Nephron (organoid): ENCODE measurements at regions not wholly inside any gene's neighbourhood (a gene's known extent, or its start where the extent isn't known, plus 50 kb on each side); places are given as distances from the start of the nearest gene placed in this dataset.
"Not testable (repeated sequence)": the region's sequence is repeated elsewhere in the genome, so short reads cannot be mapped to it uniquely, and the experiment has no call there.

Source experiments
- H3K27ac Mint-ChIP-seq, 3 experiments: 2 replicates each; pipeline ENCODE4 v1.8.0; 2020; ENCODE audit warnings: mixed read lengths in 3 of 3, mild to moderate bottlenecking in 2 of 3, moderate library complexity in 1 of 3
- H3K27me3 Mint-ChIP-seq: 2 replicates; pipeline ENCODE4 v1.8.0; 2021; ENCODE audit warnings: low read depth, mild to moderate bottlenecking, moderate library complexity, mixed read lengths
- H3K36me3 Mint-ChIP-seq: 2 replicates; pipeline ENCODE4 v1.8.0; 2020; ENCODE audit warnings: low read depth, mixed read lengths
- H3K4me1 Mint-ChIP-seq: 2 replicates; pipeline ENCODE4 v1.8.0; 2020; ENCODE audit warnings: mixed read lengths
- H3K4me3 Mint-ChIP-seq, 3 experiments: 2 replicates each; pipeline ENCODE4 v1.8.0; 2020; ENCODE audit warnings: mild to moderate bottlenecking in 3 of 3, mixed read lengths in 3 of 3, moderate library complexity in 2 of 3
- H3K9me3 Mint-ChIP-seq: 2 replicates; pipeline ENCODE4 v1.8.0; 2020; ENCODE audit warnings: mixed read lengths
- CTCF ChIP-seq, 3 experiments: fragments of 200-600 bp; sonication (generic); IDR thresholded peaks; one replicate each; pipeline ENCODE4 v1.5.0; 2021; ENCODE audit warnings: antibody characterized with exemption in 3 of 3; ENCODE audit not compliant: unreplicated experiment in 3 of 3

- Mint-ChIP-seq H3K9me3 (peaks cover 4% of the 10 kb centered on the region), H3K4me1 (no peaks in the 10 kb centered on the region), H3K4me3 (no peak overlapping the region), H3K27me3 (peaks cover 5% of the 10 kb centered on the region), H3K36me3 (no peaks in the 10 kb centered on the region), H3K27ac (no peak overlapping the region)
- TF ChIP-seq CTCF (IDR thresholded peaks at IDR 0.05; ENCODE audit: unreplicated experiment in 3 of 3), result no peak
Observed at GRCh38 chr18:4755848-4756247, 300.7 kb upstream of the DLGAP1 start.

- H3K9me3 Mint-ChIP-seq, H3K4me3 Mint-ChIP-seq, H3K4me1 Mint-ChIP-seq, H3K27me3 Mint-ChIP-seq, H3K27ac Mint-ChIP-seq, H3K36me3 Mint-ChIP-seq: not testable (repeated sequence)
Observed at GRCh38 chr18:4753151-4753550, 298.0 kb upstream of the DLGAP1 start.

GRCh38 chr18:4751523-4751922 is 296.4 kb upstream of the DLGAP1 start:
- no peak overlapping the region for H3K4me3 Mint-ChIP-seq
- no peaks in the 10 kb centered on the region for H3K27me3 Mint-ChIP-seq
- no peaks in the 10 kb centered on the region for H3K4me1 Mint-ChIP-seq
- H3K27ac Mint-ChIP-seq, result no peak overlapping the region
- peaks cover 9% of the 10 kb centered on the region for H3K9me3 Mint-ChIP-seq
- TF ChIP-seq CTCF (IDR thresholded peaks at IDR 0.05; ENCODE audit: unreplicated experiment in 3 of 3), result no peak
- no peaks in the 10 kb centered on the region for H3K36me3 Mint-ChIP-seq

GRCh38 chr18:4750393-4751346 is 295.6 kb upstream of the DLGAP1 start:
- Mint-ChIP-seq H3K4me3 (no peak overlapping the region), H3K27ac (no peak overlapping the region), H3K9me3 (peaks cover 10% of the 10 kb centered on the region), H3K4me1 (no peaks in the 10 kb centered on the region), H3K36me3 (no peaks in the 10 kb centered on the region), H3K27me3 (no peaks in the 10 kb centered on the region)
- no peak for TF ChIP-seq CTCF (IDR thresholded peaks at IDR 0.05; ENCODE audit: unreplicated experiment in 3 of 3)

- Mint-ChIP-seq H3K27ac (no peak overlapping the region), H3K36me3 (no peaks in the 10 kb centered on the region), H3K9me3 (peaks cover 20% of the 10 kb centered on the region), H3K27me3 (no peaks in the 10 kb centered on the region), H3K4me1 (no peaks in the 10 kb centered on the region), H3K4me3 (no peak overlapping the region)
- no peak for TF ChIP-seq CTCF (IDR thresholded peaks at IDR 0.05; ENCODE audit: unreplicated experiment in 3 of 3)
Observed at GRCh38 chr18:4748975-4749374, 293.9 kb upstream of the DLGAP1 start.

GRCh38 chr18:4734903-4735302 is 279.8 kb upstream of the DLGAP1 start:
- H3K27me3 Mint-ChIP-seq, result no peaks in the 10 kb centered on the region
- H3K9me3 Mint-ChIP-seq, result no peaks in the 10 kb centered on the region
- no peaks in the 10 kb centered on the region for H3K36me3 Mint-ChIP-seq
- peak overlapping the region in 1 of 3 experiments; percentile 4 for H3K27ac Mint-ChIP-seq
- no peak for TF ChIP-seq CTCF (IDR thresholded peaks at IDR 0.05; ENCODE audit: unreplicated experiment in 3 of 3)
- no peaks in the 10 kb centered on the region for H3K4me1 Mint-ChIP-seq
- no peak overlapping the region for H3K4me3 Mint-ChIP-seq
